Activated CD8-positive, alpha-beta memory T cell treated with anti-CD3 and anti-CD28 coated beads, Interleukin-2, amount 50 U/mL, for 4 hours (primary cell): ENCODE measurements at regions not wholly inside any gene's neighbourhood (a gene's known extent, or its start where the extent isn't known, plus 50 kb on each side); places are given as distances from the start of the nearest gene placed in this dataset.
A peak's percentile ranks its signal among the peaks of the same experiment; 100 is the strongest.

Experiments
- DNase-seq: peaks from one replicate; pipeline ENCODE4 v3.0.0-alpha.2; 2020

GRCh38 chr13:44191504-44192171 lies 182.0 kb upstream of the SERP2 start:
- DNase-seq = peak; percentile 23

DNA sequence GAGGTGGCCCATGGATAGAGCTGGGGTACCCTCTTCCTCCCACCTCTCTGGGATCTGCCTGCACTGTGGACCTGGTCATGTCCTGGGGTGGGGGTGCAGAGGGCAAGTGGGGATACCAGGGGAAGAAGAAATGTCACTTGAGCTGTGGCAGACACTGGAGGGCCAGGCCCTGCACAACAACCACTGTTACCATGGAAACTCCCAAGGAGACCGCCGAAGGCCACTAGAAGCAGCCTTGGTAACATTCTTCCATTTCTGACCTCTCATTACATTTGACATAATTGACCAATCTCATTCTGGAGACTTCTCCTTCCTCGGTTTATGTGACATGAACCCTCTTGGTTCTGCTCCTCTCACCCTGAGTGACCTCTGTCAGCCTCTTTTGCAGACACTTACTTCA lies 179.9 kb upstream of the SERP2 start:
- DNase-seq = no peak

- no peak for DNase-seq
These were observed 178.4 kb upstream of the SERP2 start for GRCh38 chr13:44195245-44195644.

GRCh38 chr13:44196196-44196751 lies 177.3 kb upstream of the SERP2 start:
- no peak for DNase-seq

DNA sequence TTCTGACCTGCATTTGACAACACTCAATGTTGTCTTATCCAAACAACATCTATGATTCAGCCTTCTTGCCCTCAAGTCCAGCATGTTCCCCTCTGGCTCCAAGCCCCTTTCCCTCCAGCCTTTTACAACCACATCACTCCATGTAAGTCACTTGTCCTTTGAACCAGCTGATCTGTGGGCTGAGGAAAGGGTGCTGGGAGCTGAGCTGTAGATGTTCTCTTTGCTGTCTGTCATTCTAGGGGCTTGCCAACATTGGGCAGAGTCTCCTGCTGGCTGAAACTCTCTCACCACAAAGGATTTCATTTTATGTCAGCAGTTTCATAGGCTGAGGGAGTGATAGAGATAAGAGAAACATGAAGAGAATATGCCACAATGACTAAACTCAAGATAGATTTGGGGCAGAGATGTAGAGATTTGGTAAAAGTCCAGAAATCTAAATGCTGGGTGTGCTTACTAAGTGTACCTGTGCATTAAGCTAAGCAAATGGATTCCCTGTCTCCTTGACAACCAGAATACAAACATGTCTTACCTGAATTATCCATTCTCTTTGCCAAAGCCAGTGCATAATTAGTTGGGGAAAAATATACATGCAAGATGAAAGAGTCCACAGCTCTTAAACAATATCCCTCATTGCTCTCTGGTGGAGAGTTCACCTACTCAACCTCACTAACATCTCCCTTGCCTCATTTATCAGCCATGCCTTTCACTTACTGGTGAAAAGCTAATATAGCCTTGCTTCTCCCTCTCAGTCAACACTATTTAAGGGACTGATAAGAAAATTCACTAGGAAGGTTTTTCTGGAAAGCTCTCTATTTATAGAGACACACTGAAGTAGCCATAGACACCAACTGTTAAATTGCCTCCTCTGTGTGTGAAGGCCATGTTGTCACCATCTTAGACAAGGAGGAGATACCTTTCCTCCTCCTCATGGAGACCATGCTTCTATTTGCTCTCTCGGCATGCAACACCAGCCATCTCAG lies 175.5 kb upstream of the SERP2 start:
- DNase-seq = no peak

DNA sequence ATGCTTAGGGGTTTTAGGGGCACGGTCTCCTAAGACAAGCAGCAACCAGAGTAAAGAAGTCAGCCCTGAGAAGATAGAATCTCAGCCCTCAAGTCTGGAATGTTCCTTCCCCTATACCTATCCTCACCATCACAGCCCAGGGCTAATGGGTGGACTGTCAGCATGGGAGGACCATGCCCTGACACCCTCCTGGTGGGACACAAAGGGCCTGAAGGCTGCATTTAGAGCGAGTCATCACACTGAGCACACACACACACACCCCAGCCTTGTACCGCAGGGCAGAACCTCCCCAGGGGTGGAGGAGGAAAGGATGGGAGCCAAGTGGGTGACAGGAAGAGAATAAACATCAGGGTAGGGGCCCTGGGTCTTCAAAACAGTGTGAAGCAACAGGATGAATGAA lies 174.8 kb upstream of the SERP2 start:
- no peak for DNase-seq

DNA sequence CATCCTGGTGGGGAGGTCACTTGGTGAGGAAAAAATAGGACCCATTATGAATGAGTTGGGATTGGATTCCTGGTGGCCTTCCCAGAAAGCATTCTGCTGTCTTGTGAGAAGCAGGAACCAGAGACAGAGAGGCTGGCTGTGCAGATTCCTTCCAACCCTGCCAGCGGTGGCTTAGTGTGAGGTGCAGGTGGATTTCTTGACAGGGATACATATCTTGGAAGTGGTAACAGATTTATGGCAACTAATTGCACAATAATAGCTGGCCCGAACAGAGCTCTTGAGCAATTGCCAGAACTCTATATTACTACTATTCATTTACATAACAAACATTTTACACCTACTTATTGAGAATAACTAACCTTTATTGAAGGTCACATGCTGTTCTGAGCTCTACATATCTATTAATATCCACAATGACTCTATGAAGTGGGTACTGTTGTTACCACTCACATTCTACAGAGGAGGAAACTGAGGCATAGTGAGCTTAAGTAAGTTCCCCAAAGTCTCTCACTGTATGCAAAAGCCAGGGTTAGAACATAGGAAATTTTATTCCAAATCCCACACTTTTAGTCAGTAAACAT lies 173.9 kb upstream of the SERP2 start:
- DNase-seq = no peak

DNA sequence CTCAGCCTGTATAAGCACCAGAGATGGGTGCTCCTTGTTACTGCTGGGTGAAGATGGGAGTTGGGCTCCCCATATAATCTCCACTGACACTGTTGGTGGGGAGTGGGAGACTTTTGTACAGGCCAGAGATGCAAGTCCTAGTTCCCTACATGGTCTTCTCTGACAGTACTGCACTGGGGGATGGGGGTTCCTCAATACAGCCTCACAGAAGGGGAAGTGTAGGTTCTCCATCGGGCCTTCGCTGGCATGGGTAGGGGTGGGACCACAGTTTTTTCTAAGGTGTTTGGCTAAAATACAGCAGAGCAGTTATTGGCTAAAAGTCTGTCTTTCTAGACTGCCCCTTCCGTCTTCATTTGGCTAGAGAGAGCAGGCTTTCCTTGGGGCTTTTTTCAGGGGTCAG lies 167.2 kb upstream of the SERP2 start:
- no peak for DNase-seq

DNA sequence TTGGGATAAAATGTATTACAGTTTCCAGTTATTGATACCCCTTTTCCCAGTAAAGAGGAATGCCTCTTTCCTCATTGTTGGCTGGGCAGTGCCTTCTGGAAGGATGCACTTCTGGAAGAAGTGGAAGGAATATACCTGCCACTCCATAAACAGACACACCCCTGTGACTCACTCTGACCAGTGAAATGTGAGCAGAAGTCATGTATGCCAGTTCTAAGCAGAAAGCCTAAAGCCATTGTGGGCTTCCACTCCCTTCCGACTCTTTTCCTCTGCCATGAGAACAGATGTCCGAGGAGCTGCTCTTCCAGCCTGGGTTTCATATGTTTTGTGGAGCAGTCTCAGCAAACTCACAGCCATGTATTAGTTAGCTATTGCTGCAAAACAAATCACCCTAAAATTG lies 166.1 kb upstream of the SERP2 start:
- DNase-seq = no peak

DNA sequence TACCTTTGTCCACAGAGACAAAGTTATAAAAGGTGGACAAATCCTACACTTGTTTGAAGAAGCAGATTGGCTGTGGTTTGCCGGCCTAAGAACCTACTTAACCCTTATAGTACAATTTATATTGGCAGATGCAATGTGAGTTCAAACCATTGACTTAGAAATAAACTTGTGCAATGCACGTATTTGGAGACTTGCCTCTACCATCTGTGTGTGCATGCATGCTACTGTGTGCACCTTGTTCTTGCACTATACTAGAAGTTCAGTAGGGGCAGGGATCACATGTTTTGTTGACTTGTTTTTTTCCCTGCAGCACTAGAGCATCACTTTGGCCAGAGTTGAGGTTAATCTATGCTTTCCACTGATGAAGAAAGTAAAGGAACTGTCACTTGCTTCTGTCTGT lies 163.1 kb upstream of the SERP2 start:
- DNase-seq = no peak

DNA sequence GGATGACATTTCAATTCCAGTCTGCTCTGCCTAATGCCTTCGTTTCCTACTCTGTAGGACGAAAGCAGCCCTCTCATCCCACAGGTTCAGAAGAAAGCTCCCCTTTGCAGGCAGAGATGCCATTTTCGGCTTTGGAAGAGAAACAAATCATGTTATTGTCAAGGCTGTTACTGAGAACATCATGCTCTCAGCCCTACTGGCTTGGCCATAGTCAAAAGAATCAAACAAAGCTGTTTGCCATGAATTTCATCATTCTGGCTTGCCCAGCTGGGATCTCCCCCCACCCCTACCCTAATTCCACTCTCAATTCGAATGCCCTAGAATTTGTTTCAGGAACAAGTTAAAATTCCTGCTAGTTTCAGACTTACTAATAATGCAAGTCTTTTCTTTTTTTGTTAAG lies 162.3 kb upstream of the SERP2 start:
- no peak for DNase-seq

GRCh38 chr13:44211704-44212346 lies 161.8 kb upstream of the SERP2 start:
- DNase-seq = no peak

DNA sequence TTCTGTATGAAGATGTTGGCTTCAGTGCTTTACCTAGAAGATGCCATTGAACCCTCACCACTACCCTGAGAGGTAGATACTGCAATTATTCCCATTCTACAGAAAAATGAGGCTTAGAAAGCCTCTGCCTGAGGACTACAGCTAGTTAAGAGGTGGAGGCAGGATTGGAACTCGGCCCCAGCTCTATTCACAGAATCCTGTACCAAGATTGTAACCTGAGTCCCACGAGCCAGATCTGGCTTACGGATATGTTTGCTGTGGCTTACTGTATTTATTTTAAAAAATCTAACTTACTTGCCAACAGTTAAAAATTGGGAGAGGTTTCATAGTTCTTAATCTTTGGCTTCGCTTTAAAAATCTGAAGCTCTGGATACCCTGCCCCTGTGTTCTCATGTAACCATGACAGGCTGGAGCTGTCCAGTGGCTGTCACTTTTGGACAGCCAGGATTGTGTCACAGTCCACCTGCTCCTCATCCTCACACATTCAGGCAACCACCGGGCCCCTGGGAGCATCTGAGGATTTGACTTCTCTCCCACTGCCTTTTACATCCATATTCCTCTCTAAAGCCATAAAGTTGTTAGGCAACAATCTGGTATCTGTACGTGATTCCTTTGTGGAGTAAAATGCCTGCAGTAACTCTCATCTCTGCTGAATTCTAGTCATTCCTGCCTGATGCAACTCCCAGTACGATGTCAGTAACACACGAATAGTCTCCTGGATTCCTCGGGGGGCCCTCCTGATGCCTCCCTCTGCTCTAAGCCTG lies 160.8 kb upstream of the SERP2 start:
- no peak for DNase-seq

DNA sequence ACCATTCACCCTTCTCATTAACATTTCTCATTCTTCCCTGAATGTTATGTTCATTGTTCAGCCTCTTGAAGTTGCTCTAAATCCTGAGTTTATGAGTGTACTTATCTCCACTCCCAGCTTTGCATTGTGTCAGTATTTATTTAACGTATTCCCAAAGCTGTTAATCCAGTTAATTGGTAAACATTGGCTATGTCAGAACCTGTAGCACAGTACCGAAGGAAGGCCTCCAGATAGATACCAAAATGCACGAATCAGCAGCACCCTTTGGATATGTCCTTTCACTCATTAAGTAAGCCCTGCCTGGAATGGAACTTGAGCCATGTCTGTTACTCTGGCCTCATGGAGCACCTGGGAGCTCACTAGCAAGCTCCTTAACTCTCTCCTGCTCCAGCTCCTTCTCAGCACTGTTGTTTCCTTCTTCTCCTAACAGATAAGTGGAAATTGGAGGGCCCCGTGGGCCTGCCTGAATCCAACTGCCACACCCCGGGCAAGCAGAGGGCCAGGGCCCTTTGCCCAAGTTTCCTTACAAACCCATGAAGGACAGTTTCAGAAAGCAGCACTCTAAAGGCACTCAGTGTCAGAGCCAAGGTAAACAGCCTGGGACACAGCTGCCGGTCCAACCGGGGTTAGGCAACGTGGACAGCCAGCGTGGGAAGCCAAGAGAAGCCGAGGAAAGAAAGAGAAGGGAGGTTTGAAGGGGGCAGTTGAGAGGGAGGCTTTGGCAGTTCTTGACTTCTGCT lies 155.0 kb upstream of the SERP2 start:
- DNase-seq = no peak

- no peak for DNase-seq
These were observed 153.8 kb upstream of the SERP2 start for GRCh38 chr13:44219577-44220548.

- no peak for DNase-seq
These were observed 152.7 kb upstream of the SERP2 start for GRCh38 chr13:44220948-44221347.

DNA sequence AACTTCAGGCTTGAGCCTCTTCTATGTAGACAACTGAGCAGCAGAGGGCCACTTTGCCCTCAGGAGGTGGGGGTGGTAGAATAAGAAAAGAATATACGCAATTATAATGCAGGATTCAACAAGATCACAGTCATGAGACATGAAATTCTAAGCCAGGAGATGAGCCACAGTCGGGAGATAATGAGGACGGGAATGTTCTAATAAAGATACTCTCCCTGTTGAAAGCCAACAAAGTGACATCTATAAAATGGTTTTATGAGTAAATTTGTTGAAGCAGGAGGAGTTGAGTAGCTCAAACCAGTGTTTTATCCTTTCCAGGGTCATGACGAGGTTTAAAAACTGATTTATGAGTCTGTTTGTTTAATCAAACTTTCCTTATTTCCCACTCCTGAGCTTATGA lies 152.0 kb upstream of the SERP2 start:
- DNase-seq = no peak

GRCh38 chr13:44223770-44224444 lies 149.7 kb upstream of the SERP2 start:
- no peak for DNase-seq

DNA sequence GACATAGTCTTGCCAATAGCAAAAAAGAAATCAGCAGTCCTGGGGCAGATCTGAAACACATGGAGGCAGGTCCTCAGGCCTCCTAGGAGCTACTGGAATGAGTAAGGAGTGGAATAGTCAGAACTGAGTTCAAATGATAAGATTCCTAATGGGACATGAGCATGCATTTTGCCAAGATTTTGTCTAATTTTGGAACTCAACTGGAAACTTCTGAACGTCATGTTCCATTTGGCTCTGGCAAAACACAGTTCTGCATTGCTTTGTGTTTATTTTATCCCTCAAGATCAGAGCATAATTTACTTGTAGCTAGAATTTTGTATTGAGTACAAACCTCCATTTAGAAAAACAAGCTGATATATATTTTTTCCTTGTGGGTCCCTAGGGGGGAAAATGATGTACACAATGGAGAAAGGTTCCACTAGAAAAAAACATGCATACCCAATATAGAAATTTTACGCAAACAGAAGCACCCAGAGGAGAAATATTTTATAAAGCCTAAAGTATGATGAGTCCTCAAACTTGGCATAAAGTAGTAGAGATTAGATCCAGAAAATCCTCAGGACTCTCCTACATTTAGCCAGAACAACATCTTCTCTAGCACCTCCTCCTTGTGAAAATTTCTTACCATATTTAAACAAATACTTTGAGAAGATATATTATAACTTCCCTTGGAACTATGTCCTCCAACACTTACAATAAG lies 149.0 kb upstream of the SERP2 start:
- DNase-seq = no peak
